IMR-90 (cell line): ENCODE measurements at regions not wholly inside any gene's neighbourhood (a gene's known extent, or its start where the extent isn't known, plus 50 kb on each side); places are given as distances from the start of the nearest gene placed in this dataset.

Source experiments
- ATAC-seq: fragments of 200-7000 bp; cut with Tn5 transposase; 2 replicates; pipeline ENCODE4 v1.9.1; 2020; ENCODE audit warnings: low read depth, mild to moderate bottlenecking, moderate library complexity
- BruUV-seq: library from RNA; stranded (reverse); fragments of 400-500 nt; replicated peaks from 2 replicates; lab custom pipeline; 2021; lab: Mats Ljungman, UMichigan
- CTCF ChIA-PET: fragments of 300-600 bp; formaldehyde crosslinking; extraction: SDS; loops from one replicate; lab custom pipeline; 2021; ENCODE audit warnings: antibody characterized with exemption; lab: Yijun Ruan, JAX
- POLR2A ChIA-PET: fragments of 300-600 bp; sonication (Branson Sonifier 250); formaldehyde crosslinking; loops from one replicate; lab custom pipeline; 2022; ENCODE audit warnings: antibody characterized with exemption; ENCODE audit not compliant: unreplicated experiment; lab: Charles Lee
- DNase-seq: peaks from one replicate; pipeline ENCODE4 v3.0.0; 2013
- H2AFZ ChIP-seq: replicated peaks from 2 replicates; pipeline ENCODE3; 2013; ENCODE audit warnings: low read length, mild to moderate bottlenecking; ENCODE audit not compliant: poor library complexity
- H2AK5ac ChIP-seq: 2 replicates; pipeline ENCODE4 v1.6.1; 2013; ENCODE audit warnings: low read depth, low read length, inconsistent platforms
- H2AK9ac ChIP-seq: replicated peaks from 2 replicates; pipeline ENCODE3; 2013; ENCODE audit warnings: mild to moderate bottlenecking, low read depth, low read length, moderate library complexity; ENCODE audit not compliant: poor library complexity
- H2BK120ac ChIP-seq: 2 replicates; pipeline ENCODE4 v1.6.1; 2013; ENCODE audit warnings: low read depth, low read length, inconsistent platforms
- H2BK15ac ChIP-seq: 3 replicates; pipeline ENCODE4 v1.6.1; 2013; ENCODE audit warnings: low read depth, low read length, inconsistent platforms
- H2BK20ac ChIP-seq: 2 replicates; pipeline ENCODE4 v1.6.1; 2013; ENCODE audit warnings: low read depth, mild to moderate bottlenecking, inconsistent platforms, low read length, moderate library complexity
- H2BK5ac ChIP-seq: 2 replicates; pipeline ENCODE4 v1.6.1; 2013; ENCODE audit warnings: mild to moderate bottlenecking, low read depth, low read length, inconsistent platforms; ENCODE audit not compliant: poor library complexity, severe bottlenecking
- H3K14ac ChIP-seq: replicated peaks from 2 replicates; pipeline ENCODE4 v1.6.1; 2013; ENCODE audit warnings: low read depth, low read length, inconsistent platforms
- H3K18ac ChIP-seq: 2 replicates; pipeline ENCODE4 v1.6.1; 2013; ENCODE audit warnings: low read depth, low read length, control low read depth
- H3K23ac ChIP-seq: 2 replicates; pipeline ENCODE4 v1.6.1; 2013; ENCODE audit warnings: low read depth, low read length, inconsistent platforms
- H3K27ac ChIP-seq: 2 replicates; pipeline ENCODE4 v1.5.1; 2013; ENCODE audit warnings: mild to moderate bottlenecking, control low read depth, low read length; ENCODE audit not compliant: insufficient read depth
- H3K27me3 ChIP-seq: 2 replicates; pipeline ENCODE4 v1.6.1; 2013; ENCODE audit warnings: low read length; ENCODE audit not compliant: control insufficient read depth, insufficient read depth
- H3K36me3 ChIP-seq: 2 replicates; pipeline ENCODE4 v1.6.1; 2013; ENCODE audit warnings: low read length, mixed read lengths; ENCODE audit not compliant: control insufficient read depth, insufficient read depth
- H3K4ac ChIP-seq: 2 replicates; pipeline ENCODE4 v1.6.1; 2013; ENCODE audit warnings: low read depth, low read length, inconsistent platforms
- H3K4me1 ChIP-seq: 2 replicates; pipeline ENCODE4 v1.6.1; 2013; ENCODE audit warnings: low read length, mixed read lengths; ENCODE audit not compliant: control insufficient read depth, insufficient read depth
- H3K4me2 ChIP-seq: 2 replicates; pipeline ENCODE4 v1.6.1; 2013; ENCODE audit warnings: low read depth, mild to moderate bottlenecking, control low read depth, low read length, moderate library complexity
- H3K4me3 ChIP-seq: 2 replicates; pipeline ENCODE4 v1.5.1; 2013; ENCODE audit warnings: low read depth, mild to moderate bottlenecking, control low read depth, low read length, moderate library complexity; ENCODE audit not compliant: insufficient read depth
- H3K56ac ChIP-seq: 2 replicates; pipeline ENCODE4 v1.6.1; 2013; ENCODE audit warnings: low read length, inconsistent platforms; ENCODE audit not compliant: insufficient read depth; ENCODE audit errors: extremely low read depth
- H3K79me1 ChIP-seq, 2 experiments: 2 replicates each; pipeline ENCODE4 v1.6.1; 2013; ENCODE audit warnings: low read length in 2 of 2, inconsistent platforms in 1 of 2, low read depth in 1 of 2
- H3K9ac ChIP-seq: 2 replicates; pipeline ENCODE4 v1.6.1; 2013; ENCODE audit warnings: low read depth, low read length, control low read depth
- H3K9me1 ChIP-seq: 2 replicates; pipeline ENCODE4 v1.6.1; 2013; ENCODE audit warnings: low read length, inconsistent platforms; ENCODE audit not compliant: insufficient read depth
- H3K9me3 ChIP-seq: 2 replicates; pipeline ENCODE4 v1.6.1; 2013; ENCODE audit warnings: low read length; ENCODE audit not compliant: control insufficient read depth, insufficient read depth
- H4K20me1 ChIP-seq: 2 replicates; pipeline ENCODE4 v1.6.1; 2013; ENCODE audit warnings: low read length, inconsistent platforms; ENCODE audit not compliant: insufficient read depth
- H4K5ac ChIP-seq: 2 replicates; pipeline ENCODE4 v1.6.1; 2013; ENCODE audit warnings: mild to moderate bottlenecking, low read depth, low read length, control low read depth
- H4K8ac ChIP-seq, 2 experiments: 2 replicates each; pipeline ENCODE4 v1.6.1; 2013; ENCODE audit warnings: low read depth in 2 of 2, low read length in 2 of 2, control low read depth in 1 of 2, inconsistent platforms in 1 of 2
- H4K91ac ChIP-seq: 2 replicates; pipeline ENCODE4 v1.6.1; 2013; ENCODE audit warnings: low read depth, low read length, inconsistent platforms; ENCODE audit not compliant: insufficient read depth
- BHLHE40 ChIP-seq: fragments of 150-350 bp; IDR thresholded peaks from 2 replicates; pipeline ENCODE4 v1.6.1; 2016; ENCODE audit warnings: mild to moderate bottlenecking, low read depth, low read length
- CEBPB ChIP-seq: IDR thresholded peaks from 2 replicates; pipeline ENCODE4 v1.6.1; 2012; ENCODE audit warnings: low read depth, low read length, improper control_type of control experiment
- CHD1 ChIP-seq: IDR thresholded peaks from 2 replicates; pipeline ENCODE4 v1.6.1; 2012; ENCODE audit warnings: low read depth, low read length, improper control_type of control experiment
- CTCF ChIP-seq: conservative IDR thresholded peaks from 2 replicates; pipeline ENCODE4 v1.5.1; 2012; ENCODE audit warnings: mild to moderate bottlenecking, low read depth, low read length, improper control_type of control experiment
- ELK1 ChIP-seq: fragments of 150-350 bp; IDR thresholded peaks from 2 replicates; pipeline ENCODE4 v1.6.1; 2016; ENCODE audit warnings: low read depth, mild to moderate bottlenecking, low read length, moderate library complexity, borderline replicate concordance
- FOS ChIP-seq: fragments of 150-350 bp; IDR thresholded peaks from 2 replicates; pipeline ENCODE4 v1.6.1; 2016; ENCODE audit warnings: low read depth, low read length
- MAFK ChIP-seq: IDR thresholded peaks from 2 replicates; pipeline ENCODE4 v1.6.1; 2012; ENCODE audit warnings: low read depth, low read length, improper control_type of control experiment
- MAZ ChIP-seq: IDR thresholded peaks from 2 replicates; pipeline ENCODE4 v1.6.1; 2012; ENCODE audit warnings: low read depth, mild to moderate bottlenecking, low read length, improper control_type of control experiment, moderate library complexity, borderline replicate concordance
- MXI1 ChIP-seq: IDR thresholded peaks from 2 replicates; pipeline ENCODE4 v1.6.1; 2012; ENCODE audit warnings: low read depth, mild to moderate bottlenecking, low read length, moderate library complexity, borderline replicate concordance
- NFE2L2 ChIP-seq: fragments of 150-350 bp; IDR thresholded peaks from 2 replicates; pipeline ENCODE4 v1.6.1; 2016; ENCODE audit warnings: low read depth, mild to moderate bottlenecking, low read length
- POLR2A ChIP-seq: IDR thresholded peaks from 2 replicates; pipeline ENCODE4 v1.6.1; 2012; ENCODE audit warnings: mild to moderate bottlenecking, low read depth, low read length
- RAD21 ChIP-seq: IDR thresholded peaks from 2 replicates; pipeline ENCODE4 v1.6.1; 2012; ENCODE audit warnings: low read length, improper control_type of control experiment
- RCOR1 ChIP-seq: IDR thresholded peaks from 2 replicates; pipeline ENCODE4 v1.6.1; 2012; ENCODE audit warnings: mild to moderate bottlenecking, low read length, improper control_type of control experiment; ENCODE audit not compliant: insufficient replicate concordance
- RFX5 ChIP-seq: IDR thresholded peaks from 2 replicates; pipeline ENCODE4 v1.8.0; 2012; ENCODE audit warnings: low read depth, mild to moderate bottlenecking, low read length, moderate library complexity
- SMC3 ChIP-seq: fragments of 150-350 bp; IDR thresholded peaks from 2 replicates; pipeline ENCODE4 v1.6.1; 2016; ENCODE audit warnings: low read depth, mild to moderate bottlenecking, antibody characterized with exemption, low read length, moderate library complexity
- USF2 ChIP-seq: fragments of 150-350 bp; IDR thresholded peaks from 2 replicates; pipeline ENCODE4 v1.6.1; 2017; ENCODE audit warnings: mild to moderate bottlenecking, antibody characterized with exemption, low read length, low read depth
- WGBS, 2 experiments: methylation state at CpG; one replicate each; pipeline versions ENCODE4 v1.1.5 to v1.1.7; 2013; ENCODE audit warnings: missing lambda C conversion rate in 2 of 2; ENCODE audit not compliant: insufficient read length in 1 of 2; ENCODE audit errors: extremely low coverage in 2 of 2; 5-methylcytosine and 5-hydroxymethylcytosine counted together
- dilution Hi-C: fragments of 300-500 bp; cut with HindIII; formaldehyde crosslinking; loops from one replicate; pipeline ENCODE4 v1.14.3; 2018; ENCODE audit warnings: low sequenced_read_pairs; ENCODE audit not compliant: unreplicated experiment
- in situ Hi-C: fragments of 300-500 bp; cut with MboI; formaldehyde crosslinking; loops from 3 replicates; pipeline ENCODE4 v1.14.3; 2019; ENCODE audit warnings: low sequenced_read_pairs, inconsistent platforms, mixed read lengths
- intact Hi-C: fragments of 100-400 bp; cut with micrococcal nuclease; formaldehyde crosslinking; loops from 2 replicates; pipeline ENCODE4 v1.10.0; 2022

- no peak overlapping the region for H2BK5ac ChIP-seq
- ChIA-PET CTCF (no interaction called here), POLR2A (no interaction called here)
- dilution Hi-C loops (no loop called here), intact Hi-C loops (no loop called here), in situ Hi-C loops (no loop called here)
- no peak overlapping the region for H3K27ac ChIP-seq
- no peaks in the 10 kb centered on the region for H3K36me3 ChIP-seq
- no peak overlapping the region for H2BK15ac ChIP-seq
- H4K5ac ChIP-seq = no peak overlapping the region
- H4K91ac ChIP-seq = no peak overlapping the region
- no peak overlapping the region for H2AK5ac ChIP-seq
- ATAC-seq (no peak), DNase-seq (no peak)
- BruUV-seq = no TSS peak
- H3K56ac ChIP-seq = no peak overlapping the region
- no peak overlapping the region for H3K18ac ChIP-seq
- H3K4me2 ChIP-seq = no peak overlapping the region
- H3K4ac ChIP-seq = no peak overlapping the region
- H3K4me3 ChIP-seq = no peak overlapping the region
- TF ChIP-seq MAZ (no peak), CHD1 (no peak), FOS (no peak), RCOR1 (no peak), ELK1 (no peak), RFX5 (no peak), CTCF (no peak), MXI1 (no peak), SMC3 (no peak), RAD21 (no peak), USF2 (no peak), CEBPB (no peak), POLR2A (no peak), BHLHE40 (no peak), NFE2L2 (no peak), MAFK (no peak)
- no peaks in the 10 kb centered on the region for H3K79me1 ChIP-seq
- H3K14ac ChIP-seq = no peak overlapping the region
- no peak overlapping the region for H2AK9ac ChIP-seq
- no peaks in the 10 kb centered on the region for H3K4me1 ChIP-seq
- H2AFZ ChIP-seq = no peak overlapping the region
- H4K8ac ChIP-seq = no peak overlapping the region
- no peak overlapping the region for H3K9ac ChIP-seq
- H3K9me1 ChIP-seq = no peaks in the 10 kb centered on the region
- no peaks in the 10 kb centered on the region; the same call in 1 of the 2 replicates for H3K27me3 ChIP-seq
- H3K9me3 ChIP-seq = no peaks in the 10 kb centered on the region
- no peak overlapping the region for H2BK20ac ChIP-seq
- H4K20me1 ChIP-seq = no peaks in the 10 kb centered on the region
- H2BK120ac ChIP-seq = no peak overlapping the region
- H3K23ac ChIP-seq = no peak overlapping the region
- no CpG with 5 or more reads among the region's 2 CpGs for WGBS, 2 experiments
Measured at GRCh38 chr3:137938876-137939275, 71.1 kb upstream of the CLDN18 start.
